GM19397 (cell line): ENCODE measurements at regions not wholly inside any gene's neighbourhood (a gene's known extent, or its start where the extent isn't known, plus 50 kb on each side); places are given as distances from the start of the nearest gene placed in this dataset.
A peak's percentile ranks its signal among the peaks of the same experiment; 100 is the strongest.

ENCODE experiments used
- ATAC-seq: cut with Tn5 transposase; IDR thresholded peaks from one replicate; pipeline ENCODE4 v1.9.1; 2021; ENCODE audit warnings: mild to moderate bottlenecking, moderate library complexity; ENCODE audit not compliant: unreplicated experiment

DNA sequence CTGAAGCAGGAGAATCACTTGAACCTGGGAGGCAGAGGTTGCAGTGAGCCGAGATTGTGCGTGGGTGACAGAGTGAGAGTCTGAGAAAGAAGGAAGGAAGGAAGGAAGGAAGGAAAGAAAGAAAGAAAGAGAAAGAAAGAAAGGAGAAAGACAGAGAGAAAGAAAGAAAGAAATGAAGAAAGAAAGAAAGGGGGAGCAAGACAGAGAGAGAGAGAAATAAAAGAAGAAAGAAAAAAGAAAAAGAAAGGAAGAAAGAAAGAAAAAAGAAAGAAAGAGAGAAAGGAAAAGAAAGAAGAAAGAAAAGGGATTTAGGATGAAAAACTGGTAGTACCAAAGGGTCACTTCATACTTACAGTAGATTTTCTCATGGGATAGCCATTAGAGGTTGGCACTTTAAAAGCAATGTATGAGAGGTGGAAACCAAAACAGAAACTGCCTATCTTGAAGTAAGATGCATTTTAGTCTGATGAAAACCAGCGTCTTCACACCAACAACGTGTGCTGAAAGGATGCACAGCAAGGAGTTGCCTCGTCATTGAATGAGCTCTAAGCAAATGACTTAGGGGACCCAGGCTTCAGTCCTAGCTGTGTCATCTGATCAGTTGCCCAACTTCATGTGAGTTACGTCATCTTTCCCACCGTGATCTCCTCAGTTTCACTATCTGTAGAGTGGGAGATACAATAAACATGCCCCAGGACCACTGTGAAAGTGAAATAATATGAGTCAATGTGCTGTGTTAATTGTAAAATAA lies 133.9 kb upstream of the NEDD9 start:
- ATAC-seq, result peak; percentile 58

DNA sequence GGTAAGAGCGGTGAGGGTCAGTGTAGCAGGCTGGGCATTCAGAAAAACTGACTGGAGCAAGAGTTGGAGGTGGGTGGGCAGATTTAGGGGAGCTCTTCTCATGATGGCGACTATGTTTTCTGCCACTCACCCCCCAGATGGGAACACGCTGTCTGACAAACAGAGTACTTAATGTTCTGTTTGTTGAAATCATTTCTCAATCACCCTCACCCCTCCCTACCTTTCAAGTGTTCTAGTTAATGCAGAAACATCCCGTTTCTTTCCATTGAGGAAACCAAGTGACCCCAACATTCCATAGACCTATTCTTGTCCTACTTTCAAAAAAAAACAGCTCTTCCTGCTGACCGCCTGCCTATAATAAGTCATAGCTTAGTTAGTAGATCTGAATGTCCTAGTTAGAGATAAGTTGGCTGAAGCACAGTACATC lies 132.5 kb upstream of the NEDD9 start:
- no peak for ATAC-seq

DNA sequence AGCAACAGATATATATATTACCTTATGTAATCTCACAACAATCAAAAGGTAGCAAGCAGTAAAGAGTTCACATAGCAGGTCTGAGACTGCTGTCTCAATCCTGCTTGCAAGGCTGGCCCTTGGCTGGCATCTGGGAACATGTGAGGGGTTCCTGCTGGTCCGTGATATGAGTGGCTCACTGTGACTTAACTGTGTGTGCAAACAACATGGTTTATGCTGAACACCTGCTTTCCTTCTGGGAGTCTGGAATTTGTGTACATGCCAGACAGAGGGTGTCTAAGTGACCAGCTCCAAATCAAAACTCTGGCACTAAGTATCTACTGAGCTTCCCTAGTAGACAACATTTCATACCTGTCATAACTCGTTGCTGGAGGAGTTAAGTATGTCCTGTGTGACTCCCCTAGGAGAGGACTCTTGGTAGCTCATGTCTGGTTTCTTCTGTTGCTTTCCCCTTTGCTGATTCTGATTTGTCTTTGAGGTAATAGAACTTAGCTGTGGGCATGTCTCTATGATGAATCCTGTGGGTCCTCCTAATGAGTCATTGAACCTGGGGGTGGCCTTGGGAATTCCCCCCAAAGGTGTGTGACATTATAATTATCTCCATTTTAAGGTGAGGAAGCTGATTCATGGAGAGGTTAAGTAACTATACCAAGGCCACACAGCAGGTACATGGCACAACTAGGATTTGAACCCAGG lies 131.6 kb upstream of the NEDD9 start:
- no peak for ATAC-seq

DNA sequence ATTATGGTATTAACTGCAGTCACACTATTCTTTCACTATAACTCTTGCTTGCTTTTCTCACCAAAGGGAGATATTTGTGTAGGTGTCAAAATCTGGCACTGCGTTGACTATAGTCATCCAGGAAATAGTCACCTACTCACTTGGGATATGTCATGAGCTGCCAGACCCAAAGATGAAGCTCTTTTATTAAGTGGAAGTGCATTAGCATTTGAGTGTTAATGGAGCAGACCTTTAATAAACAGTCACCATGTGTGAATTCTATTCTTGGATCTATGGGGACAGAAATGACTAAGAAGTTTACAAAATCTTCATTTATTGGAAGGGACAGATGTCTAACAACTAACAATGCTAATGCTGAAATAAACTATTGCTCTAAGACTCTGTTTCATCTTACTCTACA lies 130.1 kb upstream of the NEDD9 start:
- no peak for ATAC-seq

DNA sequence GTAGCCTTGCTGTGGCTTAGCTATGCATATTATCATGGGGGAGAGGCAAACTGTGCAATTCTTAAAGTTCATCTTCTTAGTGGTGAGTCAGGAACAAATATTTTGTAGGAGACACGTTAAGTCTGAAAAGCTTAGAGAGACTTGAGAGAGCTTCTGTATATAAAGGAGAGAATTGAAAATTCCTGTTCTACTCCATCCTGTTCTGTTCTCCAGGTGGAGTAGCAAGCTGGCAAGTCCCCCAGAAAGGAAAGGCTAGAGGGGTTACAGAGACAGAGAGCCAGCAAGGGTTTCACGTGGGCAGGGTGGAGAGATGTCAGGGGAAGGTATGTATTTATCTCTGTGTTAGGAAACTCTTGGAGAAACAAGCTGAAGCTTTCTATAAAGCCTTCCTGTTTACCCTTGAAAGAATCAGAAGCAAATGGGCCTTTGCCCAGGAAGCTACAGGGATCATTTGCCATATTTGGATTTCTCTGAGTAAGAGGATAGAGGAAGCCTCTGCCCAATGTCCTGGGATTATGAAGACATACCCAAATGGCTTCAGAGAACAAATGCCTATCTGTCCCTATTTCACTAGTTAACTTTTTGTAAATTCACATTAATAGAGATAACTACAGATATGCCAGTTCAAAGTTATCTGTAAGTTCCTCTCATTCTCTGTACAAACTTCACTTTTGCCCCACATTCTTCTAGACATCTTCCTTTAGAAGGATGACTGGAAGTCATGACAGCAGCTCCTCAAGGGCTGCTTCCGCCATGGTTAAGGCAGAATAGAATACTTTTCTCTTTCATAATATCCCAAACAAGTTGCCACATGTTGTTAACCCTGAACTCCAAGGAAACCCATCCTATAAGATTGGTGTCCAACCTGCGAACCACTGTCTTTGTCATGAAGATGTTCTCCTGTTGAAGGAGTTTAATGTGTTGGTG lies 126.7 kb upstream of the NEDD9 start:
- ATAC-seq, result no peak

DNA sequence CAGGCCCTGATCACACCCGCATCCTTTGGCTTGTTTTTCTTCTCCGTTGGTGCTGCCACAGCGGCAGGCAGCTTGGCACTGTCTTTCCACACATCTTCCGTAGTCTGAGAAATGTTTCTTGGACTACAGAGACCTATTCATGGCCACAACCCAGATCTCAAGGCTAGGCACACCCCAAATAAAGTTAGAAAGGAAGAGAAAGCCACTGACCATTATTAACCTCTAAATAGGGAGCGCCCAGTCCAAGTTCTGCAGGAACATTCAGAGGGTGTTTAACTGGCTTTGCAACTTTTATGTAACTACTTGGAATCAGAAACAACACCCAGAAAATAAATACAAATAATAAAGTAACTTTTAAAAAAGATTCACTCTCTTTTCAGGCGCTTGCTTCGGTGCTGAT lies 124.8 kb upstream of the NEDD9 start:
- no peak for ATAC-seq

DNA sequence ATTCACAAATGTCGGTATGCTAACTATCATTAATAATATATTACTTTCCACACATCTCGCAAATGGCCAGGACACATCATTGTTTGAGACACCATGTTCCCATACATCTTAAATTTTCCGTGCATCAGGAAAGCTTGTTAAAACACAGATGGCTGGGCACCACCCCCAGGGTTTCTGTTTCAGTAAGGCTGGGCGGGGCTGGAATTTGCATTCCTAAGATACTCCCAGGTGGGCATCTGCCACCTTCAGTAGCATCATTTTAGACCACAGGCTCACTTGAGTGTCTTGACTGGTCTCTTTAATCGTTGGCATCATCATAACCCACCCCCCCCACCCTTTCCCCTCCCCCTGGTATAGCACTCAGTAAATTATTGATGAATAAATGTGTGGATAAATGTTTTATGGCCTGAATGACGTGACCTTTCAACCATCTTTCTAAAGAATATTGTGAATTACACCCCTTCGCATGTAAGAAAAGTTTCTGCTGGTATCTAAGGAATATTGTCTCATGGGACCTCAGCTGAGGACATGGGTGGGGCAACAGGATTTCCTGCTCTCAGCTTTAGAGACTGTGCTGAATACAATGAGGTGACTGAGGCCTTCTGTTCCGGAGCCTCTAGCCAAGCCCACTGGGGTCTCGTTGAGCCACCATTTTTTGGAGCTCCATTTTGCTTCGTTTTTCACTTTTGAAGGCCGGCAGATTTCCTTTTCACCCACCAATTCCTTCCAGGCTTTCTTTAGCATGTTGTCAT lies 124.1 kb upstream of the NEDD9 start:
- ATAC-seq, result no peak

DNA sequence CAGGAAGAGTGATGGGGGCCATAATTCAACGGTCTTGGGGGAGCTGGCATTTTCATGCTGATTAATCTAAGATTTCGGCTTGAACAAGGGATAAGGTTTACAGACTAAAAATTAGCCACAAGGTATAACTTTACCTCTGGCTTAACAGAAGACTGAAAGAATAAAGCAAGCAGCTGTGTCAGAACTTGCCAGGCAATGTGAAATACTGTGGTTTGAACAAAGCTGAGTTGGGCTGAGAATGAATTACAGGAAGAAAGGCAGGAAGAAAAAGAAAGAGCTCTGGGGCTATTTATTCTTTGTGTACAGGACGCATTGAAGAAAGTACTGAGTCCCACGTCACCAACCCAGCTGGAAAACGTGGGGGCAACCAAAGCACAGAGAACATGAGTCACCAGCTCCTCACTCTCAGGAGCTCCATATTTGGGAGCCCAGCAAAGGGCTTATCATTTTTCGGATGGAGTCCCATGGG lies 121.5 kb upstream of the NEDD9 start:
- ATAC-seq, result peak; percentile 66

DNA sequence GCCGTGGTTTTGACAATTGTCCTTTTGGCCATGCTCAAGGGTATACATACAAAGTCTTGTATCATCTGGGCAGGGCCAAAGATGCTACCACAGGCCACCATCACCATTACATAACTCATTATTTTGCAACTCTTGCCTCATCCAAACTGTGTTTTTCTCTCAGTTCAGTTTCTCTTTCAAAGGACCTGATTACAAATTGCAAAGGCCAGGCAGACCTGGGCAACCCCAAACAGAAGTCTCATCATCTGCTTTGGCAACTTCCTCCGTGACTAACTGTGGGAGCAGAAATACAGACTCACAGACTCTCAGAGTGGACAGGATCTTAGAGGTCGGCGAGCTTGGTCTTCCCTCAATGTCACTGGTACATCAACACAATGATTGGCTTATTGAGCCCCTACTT lies 117.8 kb upstream of the NEDD9 start:
- no peak for ATAC-seq

DNA sequence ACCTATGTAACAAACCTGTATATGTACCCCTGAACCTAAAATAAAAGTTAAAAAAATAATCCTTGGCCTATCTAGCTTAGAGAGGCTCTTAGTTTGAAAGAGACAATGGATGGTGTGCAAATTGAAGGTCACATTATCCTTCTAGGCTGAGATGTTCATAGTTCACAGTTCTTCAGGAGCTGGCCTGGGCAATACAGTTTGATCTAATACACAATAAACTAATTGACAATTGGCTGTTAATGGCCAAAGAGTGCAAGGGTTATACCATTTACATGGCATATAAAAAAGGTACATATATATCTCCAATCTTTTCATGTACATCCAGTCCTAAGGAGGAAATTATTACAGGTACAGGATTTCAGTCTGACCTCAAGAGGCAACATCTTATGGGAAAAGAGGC lies 117.4 kb upstream of the NEDD9 start:
- no peak for ATAC-seq

DNA sequence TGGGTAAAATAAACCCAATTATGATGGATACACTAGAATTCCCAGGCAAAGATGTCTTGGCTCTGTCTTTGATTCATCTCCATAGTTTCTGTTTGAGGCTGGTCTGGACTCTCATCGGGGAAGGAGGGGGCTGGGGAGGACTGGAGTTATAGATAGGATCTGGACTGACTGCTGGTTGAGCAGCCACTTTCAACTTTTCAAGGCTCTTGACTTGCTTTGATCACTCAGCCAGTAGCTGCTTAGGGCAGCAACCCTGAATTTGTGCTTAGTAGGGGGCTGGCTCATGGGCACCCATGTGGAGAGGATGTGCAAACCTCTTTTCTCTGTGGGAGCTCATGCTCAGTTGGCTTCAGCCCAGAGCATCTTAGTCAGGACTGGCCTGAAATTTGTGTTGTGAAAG lies 114.0 kb upstream of the NEDD9 start:
- ATAC-seq, result peak; percentile 59

DNA sequence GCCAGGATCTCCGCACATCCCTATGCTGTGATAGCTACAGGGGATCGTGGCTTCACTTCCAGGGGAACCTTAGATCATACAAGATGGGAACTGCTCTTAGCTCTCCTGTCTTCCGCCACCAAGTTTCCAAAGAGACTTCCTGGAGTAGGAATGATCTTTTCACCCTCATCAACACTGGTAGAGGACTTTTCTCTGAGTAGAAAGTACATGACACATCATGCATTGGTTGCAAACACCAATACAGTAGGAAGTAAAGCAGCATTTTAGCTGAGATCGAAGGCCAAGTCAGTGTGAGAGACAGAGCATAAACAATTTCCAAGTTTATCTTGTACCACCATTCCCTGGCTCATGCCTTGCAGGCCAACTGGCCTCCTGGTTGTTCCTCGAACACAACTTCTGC lies 113.1 kb upstream of the NEDD9 start:
- no peak for ATAC-seq

DNA sequence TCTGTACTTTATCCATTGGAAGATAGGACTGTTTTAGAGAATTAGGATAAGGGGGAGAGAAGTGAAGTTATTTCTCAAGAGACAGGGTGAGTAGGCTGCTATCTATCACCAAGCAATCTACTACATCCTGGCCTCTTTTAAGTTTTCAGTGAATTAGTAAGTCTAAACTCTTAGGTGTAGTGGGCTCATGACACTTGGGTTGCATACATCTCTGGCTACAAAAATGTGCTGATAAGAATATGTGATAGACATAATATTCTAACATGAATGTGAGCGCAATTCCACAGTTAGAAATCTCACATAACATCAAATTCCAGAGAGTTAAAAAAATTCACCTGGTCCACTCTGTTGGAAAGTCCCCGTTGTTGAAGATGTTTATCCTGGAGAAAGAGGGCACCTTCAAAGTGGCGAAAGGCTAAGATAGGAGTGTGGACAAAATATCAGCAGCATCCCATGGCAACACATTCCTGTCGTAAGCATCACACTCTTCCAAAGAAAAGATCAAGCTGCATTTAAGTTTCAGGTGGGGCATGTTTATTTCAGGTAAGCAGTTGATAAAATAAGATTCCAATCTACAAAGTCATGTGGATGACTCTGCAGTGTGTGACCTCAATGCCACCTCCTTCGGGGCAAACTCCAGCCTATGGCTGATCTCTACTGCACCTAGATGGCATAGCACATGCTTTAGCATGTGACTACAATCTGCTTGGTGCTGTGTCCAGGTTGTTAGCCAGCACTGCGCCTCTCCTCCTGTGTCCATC lies 111.7 kb upstream of the NEDD9 start:
- ATAC-seq, result no peak

DNA sequence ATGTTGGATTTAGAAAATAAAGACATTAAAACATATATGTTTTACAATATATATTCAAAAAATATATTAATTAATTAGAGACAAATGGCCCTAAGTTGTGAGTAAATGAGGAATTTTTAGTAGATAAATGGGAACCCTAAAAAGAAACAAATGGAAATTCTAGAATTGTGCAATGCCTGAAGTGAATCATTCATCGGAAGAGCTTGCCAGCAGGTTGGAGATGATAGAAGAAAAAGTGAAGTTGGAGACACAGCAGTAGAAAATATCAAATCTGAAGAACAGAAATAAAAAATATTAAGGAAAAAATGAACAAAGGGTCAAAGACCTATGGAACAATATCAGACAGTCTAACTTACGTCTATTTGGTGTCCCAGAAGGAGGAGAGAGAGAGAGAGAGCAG lies 109.4 kb upstream of the NEDD9 start:
- no peak for ATAC-seq

DNA sequence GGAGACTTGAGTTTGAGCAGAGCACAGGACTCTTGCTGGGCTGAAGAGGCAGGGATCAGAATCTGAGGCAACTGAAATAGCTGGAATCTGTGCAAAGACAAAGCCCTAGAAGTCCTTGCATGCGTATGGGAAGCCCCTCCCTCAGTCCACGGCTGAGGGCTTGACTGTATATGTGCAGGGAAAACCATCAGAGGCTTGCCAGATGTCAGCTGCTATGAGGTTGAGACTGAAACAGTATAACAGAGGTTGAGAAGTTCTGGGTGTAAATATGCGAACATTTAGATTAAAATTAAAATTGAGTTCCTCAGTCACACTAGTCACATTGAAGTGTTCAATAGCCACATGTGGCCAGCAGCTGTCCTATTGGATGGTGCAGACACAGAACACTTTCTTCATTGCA lies 108.8 kb upstream of the NEDD9 start:
- ATAC-seq, result no peak

DNA sequence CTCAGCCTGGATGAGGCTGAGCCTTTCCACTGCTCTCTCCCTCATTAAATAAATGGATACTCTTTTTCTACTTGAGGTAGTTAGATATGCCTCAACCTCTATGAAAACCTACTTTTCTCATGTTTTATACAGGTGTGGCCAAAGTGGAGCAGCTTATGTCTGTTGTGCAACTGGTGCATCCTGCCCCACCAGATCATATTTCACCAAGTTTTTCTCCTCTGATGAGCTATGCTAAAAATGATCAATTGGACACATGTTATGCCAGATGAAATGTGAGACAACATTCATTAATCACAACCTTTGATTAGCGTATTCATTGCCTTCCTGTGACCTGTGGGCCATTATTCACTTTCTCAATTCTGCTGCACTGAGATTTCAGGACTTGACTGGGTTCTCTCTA lies 106.9 kb upstream of the NEDD9 start:
- no peak for ATAC-seq

DNA sequence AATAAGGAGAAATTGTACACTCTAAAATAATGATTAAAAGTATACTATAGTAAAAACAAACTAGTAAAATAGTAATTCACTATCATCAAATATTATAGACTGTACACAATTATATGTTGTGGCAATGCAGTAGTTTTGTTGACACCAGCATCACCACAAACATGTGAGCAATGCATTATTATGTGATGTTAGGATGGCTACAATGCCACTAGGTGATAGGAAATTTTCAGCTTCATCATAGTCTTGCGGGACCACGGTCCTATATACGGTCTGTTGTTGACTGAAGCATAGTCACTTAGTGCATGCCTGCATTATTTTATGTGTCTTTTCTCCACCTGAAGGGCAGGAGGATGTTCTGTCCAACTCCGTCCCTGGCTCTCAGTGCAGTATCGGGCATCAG lies 104.8 kb upstream of the NEDD9 start:
- no peak for ATAC-seq

DNA sequence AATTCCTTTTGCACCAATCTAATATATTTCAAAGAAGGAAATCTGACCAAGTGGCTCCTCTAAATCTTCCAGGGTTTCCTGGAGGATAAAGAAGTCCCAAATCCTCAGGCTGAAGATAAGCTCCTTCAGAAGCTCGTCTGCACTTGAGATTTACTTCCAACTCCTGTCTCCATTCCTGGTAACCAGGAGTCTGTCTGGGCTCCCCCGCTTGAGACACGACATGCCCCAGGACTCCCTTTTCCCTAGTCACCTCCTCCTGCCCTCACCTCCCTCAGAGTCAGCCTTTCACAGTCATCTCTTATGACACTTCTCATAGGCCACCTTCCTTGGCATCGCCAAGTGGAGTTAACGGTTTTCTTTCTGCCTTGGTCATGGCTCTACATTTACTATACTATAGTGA lies 103.4 kb upstream of the NEDD9 start:
- no peak for ATAC-seq

DNA sequence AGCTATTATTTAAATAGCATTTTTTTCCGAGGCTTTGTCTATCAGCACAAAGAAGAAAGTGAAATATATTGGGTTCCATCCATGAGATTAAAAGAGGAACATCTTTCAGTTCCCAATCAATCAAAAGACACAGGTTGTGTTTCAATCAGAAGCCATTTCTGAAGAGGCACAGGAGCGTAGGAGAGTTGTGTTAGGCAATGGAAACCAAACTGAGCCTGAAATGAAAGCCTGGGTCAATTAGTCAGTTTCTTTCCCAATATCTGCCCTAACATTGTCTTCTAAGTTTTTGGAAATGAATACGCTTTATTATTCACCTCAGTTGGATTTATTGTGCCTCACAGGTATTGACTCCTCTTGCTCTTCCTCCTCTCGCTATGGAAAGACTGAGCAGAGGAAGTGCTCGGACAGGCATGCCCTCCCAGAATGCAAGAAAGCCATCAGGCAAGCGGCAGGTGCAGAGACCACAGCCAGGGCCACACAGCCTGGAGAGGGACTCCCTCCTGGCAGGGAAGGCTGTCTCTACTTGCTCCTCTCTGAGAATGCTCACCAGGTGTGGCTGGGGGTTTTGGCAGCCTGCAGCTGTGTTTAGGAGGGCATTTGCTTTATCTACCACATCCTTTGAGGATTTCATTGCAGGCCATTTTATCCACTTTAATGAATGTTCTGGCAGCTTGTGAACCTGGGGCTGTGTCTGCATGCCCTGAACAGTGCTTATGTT lies 100.8 kb upstream of the NEDD9 start:
- ATAC-seq, result peak; percentile 47
